ENCODE measurements at regions not wholly inside any gene's neighbourhood (a gene's known extent, or its start where the extent isn't known, plus 50 kb on each side); places are given as distances from the start of the nearest gene placed in this dataset.

GRCh38 chr13:66208589-66208988 is 1021.5 kb downstream of the PCDH9 start:
- no peak for TF ChIP-seq CTCF (IDR thresholded peaks at IDR 0.05; ENCODE audit: insufficient read depth, low read length, missing control alignments)
- ChIA-PET CTCF (interaction anchor here (0.6 to 0.8 kb wide), 2 partner anchors 9 to 15 kb away, joined by 3 read pairs; no protein-coding TSS in a partner anchor), POLR2A (no interaction called here)
- DNase-seq (ENCODE audit: low read depth, low spot score) = no peak
- H3K4me3 ChIP-seq (ENCODE audit: low read depth, low read length) = no peak overlapping the region

DNA sequence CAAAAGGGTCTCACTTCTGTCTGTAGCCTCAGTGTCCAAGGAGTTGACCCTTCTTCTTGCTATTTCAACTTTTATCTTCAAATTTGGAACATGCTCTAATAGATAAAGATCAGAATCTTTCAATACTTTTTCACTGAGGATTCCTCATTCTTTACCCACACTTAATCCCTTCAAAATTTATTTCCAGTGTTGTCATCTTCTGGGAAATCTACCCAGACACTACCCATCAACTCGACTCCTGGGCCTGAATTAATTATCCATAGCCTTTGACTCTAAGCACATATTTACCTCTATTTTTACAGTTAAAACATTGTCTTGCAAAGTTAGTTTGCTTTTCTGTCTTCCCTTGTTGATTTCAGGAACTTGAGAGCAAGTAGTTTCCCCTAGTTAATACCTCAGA is 1022.5 kb downstream of the PCDH9 start:
- DNase-seq (ENCODE audit: low read depth, low spot score) = no peak
- TF ChIP-seq CTCF (IDR thresholded peaks at IDR 0.05; ENCODE audit: insufficient read depth, low read length, missing control alignments) = no peak
- ChIA-PET CTCF (no interaction called here), POLR2A (no interaction called here)
- no peak overlapping the region for H3K4me3 ChIP-seq (ENCODE audit: low read depth, low read length)

DNA sequence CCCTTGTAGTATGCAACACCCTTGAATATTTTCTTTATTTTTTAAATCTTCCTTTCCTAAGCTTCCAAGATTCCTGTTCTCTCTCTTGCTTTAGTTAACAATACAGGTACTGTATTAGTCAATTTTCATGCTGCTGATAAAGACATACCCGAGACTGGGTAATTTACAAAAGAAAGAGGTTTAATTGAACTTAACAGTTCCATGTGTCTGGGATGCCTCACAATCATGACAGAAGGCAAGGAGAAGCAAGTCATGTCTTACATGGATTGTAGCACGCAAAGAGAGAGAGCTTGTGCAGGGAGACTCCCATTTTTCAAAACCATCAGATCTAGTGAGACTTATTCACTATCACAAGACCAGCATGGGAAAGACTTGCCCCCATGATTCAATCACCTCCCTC is 1024.3 kb downstream of the PCDH9 start:
- DNase-seq (ENCODE audit: low read depth, low spot score) = no peak
- POLR2A ChIA-PET = no interaction called here
- H3K4me3 ChIP-seq (ENCODE audit: low read depth, low read length) = no peak overlapping the region
- CTCF ChIA-PET = no interaction called here
- TF ChIP-seq CTCF (IDR thresholded peaks at IDR 0.05; ENCODE audit: insufficient read depth, low read length, missing control alignments) = no peak

DNA sequence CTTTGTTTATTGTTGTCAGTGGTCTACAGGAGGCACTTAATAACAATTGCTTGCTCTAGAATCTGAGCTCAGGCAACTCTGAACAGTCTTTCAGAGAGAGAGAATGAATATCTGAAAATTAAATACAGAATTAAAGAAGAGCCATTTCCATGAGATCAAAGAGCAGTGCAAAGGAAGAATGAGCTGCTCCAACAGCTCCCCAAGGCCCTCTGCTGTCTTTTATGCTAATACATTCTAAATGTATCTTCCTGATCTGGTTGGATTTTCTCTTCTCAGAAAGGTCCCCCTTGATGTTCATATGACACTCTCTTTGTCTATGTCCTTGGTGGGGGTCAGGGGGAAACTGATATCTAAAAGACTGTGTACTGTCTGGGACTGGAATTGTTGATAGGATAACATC is 1029.6 kb downstream of the PCDH9 start:
- CTCF ChIA-PET = interaction anchor here (0.7 to 2.8 kb wide), 4 partner anchors 11 to 547 kb away, joined by 3 to 13 read pairs (median 4); no protein-coding TSS in a partner anchor
- no peak for DNase-seq (ENCODE audit: low read depth, low spot score)
- TF ChIP-seq CTCF (IDR thresholded peaks at IDR 0.05; ENCODE audit: insufficient read depth, low read length, missing control alignments) = peak; percentile 11
- no peak overlapping the region for H3K4me3 ChIP-seq (ENCODE audit: low read depth, low read length)
- POLR2A ChIA-PET = no interaction called here

DNA sequence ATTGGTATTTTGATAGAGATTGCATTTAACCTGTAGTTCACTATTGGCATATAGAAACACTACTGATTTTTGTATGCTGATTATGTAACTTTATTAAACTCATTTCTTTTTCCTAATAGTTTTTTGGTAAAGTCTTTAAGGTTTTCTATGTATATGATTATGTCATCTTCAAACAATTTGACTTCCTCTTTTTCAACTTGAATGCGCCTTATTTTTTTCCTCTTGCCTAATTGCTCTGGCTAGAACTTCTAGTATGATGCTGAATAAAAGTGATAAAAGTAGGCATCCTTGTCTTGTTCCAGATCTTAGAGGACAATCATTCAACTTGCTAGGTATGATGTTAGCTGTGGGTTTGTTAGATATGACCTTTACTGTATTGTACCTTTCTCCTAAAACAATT is 1034.9 kb downstream of the PCDH9 start:
- no peak for DNase-seq (ENCODE audit: low read depth, low spot score)
- no peak for TF ChIP-seq CTCF (IDR thresholded peaks at IDR 0.05; ENCODE audit: insufficient read depth, low read length, missing control alignments)
- POLR2A ChIA-PET = no interaction called here
- no peak overlapping the region for H3K4me3 ChIP-seq (ENCODE audit: low read depth, low read length)
- CTCF ChIA-PET = no interaction called here

DNA sequence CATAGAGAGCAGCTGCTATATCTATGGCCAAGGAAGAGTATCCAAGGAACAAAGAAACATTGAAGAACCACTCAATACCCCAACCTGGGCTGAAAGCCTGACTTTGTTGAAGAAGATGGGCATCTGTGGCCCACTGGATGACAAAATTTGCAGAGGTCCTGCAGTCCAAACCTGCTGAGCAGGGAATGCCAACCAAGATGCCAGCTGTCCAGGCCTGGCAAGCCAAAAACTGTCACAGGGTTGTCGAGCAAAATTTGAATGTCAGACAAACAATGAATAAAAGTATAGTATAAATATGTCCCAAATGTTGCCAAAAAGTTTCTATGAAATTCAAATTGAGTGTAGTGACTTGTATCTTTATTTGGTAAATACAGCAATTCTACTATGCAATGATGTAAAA is 1040.2 kb downstream of the PCDH9 start:
- ChIA-PET POLR2A (no interaction called here), CTCF (interaction anchor here (1.3 kb wide), 1 partner anchor 11 kb away, joined by 4 read pairs; no protein-coding TSS in a partner anchor)

More for the DNA sequence above, 1040.2 kb downstream of the PCDH9 start:
- H3K4me3 ChIP-seq (ENCODE audit: low read depth, low read length) = no peak overlapping the region
- no peak for DNase-seq (ENCODE audit: low read depth, low spot score)
- no peak for TF ChIP-seq CTCF (IDR thresholded peaks at IDR 0.05; ENCODE audit: insufficient read depth, low read length, missing control alignments)
